D721Med (cell line): ENCODE measurements at regions not wholly inside any gene's neighbourhood (a gene's known extent, or its start where the extent isn't known, plus 50 kb on each side); places are given as distances from the start of the nearest gene placed in this dataset.

Experiments
- DNase-seq: peaks from one replicate; pipeline ENCODE4 v3.0.0; 2011; ENCODE audit warnings: low spot score; ENCODE audit not compliant: insufficient read length
- FAIRE-seq: peaks from 2 replicates; lab custom pipeline; 2011; peaks lifted over from hg19 to GRCh38; lab: Jason Lieb, UNC
- CTCF ChIP-seq: IDR thresholded peaks from 2 replicates; pipeline ENCODE4 v1.5.1; 2012; ENCODE audit warnings: mild to moderate bottlenecking, control low read depth; ENCODE audit not compliant: insufficient read depth; ENCODE audit errors: missing control alignments

GRCh38 chr9:108672475-108673190, 183.2 kb downstream of the ACTL7B start:
- no peak for TF ChIP-seq CTCF
- FAIRE-seq, result no peak
- no peak for DNase-seq

- no peak for TF ChIP-seq CTCF
- FAIRE-seq (no peak), DNase-seq (no peak)
Observed at GRCh38 chr9:108671794-108672193, 184.0 kb downstream of the ACTL7B start.

- FAIRE-seq, result no peak
- peak; percentile 35 for TF ChIP-seq CTCF
- no peak for DNase-seq
Observed at GRCh38 chr9:108671176-108671575, 184.6 kb downstream of the ACTL7B start.

- no peak for TF ChIP-seq CTCF
- FAIRE-seq, result no peak
- no peak for DNase-seq
Observed at GRCh38 chr9:108668938-108669335, 186.8 kb downstream of the ACTL7B start.

GRCh38 chr9:108668191-108668937, 187.4 kb downstream of the ACTL7B start:
- no peak for DNase-seq
- no peak for FAIRE-seq
- no peak for TF ChIP-seq CTCF

GRCh38 chr9:108666240-108666784, 189.5 kb downstream of the ACTL7B start:
- FAIRE-seq, result no peak
- no peak for DNase-seq

More at GRCh38 chr9:108666240-108666784, 189.5 kb downstream of the ACTL7B start:
- no peak for TF ChIP-seq CTCF
